ENCODE measurements at regions not wholly inside any gene's neighbourhood (a gene's known extent, or its start where the extent isn't known, plus 50 kb on each side); places are given as distances from the start of the nearest gene placed in this dataset.

GRCh38 chr12:69085852-69086251, 152.9 kb upstream of the CPM start:
- no peak overlapping the region for H3K4me3 ChIP-seq (ENCODE audit: low read length)

GRCh38 chr12:69087986-69088385, 151.4 kb upstream of the CPSF6 start:
- Histone ChIP-seq H3K9ac (ENCODE audit: low read depth, low read length) (no peak overlapping the region), H3K36me3 (ENCODE audit: insufficient read depth, low read length) (no peaks in the 10 kb centered on the region), H3K27me3 (ENCODE audit: control insufficient read depth, insufficient read depth, low read length) (peaks cover 31% of the 10 kb centered on the region), H3K9me3 (replicated peaks; ENCODE audit: low read length) (no peaks in the 10 kb centered on the region), H3K4me1 (ENCODE audit: control insufficient read depth, insufficient read depth, low read length) (no peaks in the 10 kb centered on the region), H3K4me2 (ENCODE audit: low read length) (no peak overlapping the region), H3K4me3 (ENCODE audit: low read length) (no peak overlapping the region)

More at GRCh38 chr12:69085852-69086251, 152.9 kb upstream of the CPM start:
- Histone ChIP-seq H3K36me3 (ENCODE audit: insufficient read depth, low read length) (no peaks in the 10 kb centered on the region), H3K9me3 (replicated peaks; ENCODE audit: low read length) (no peaks in the 10 kb centered on the region), H3K9ac (ENCODE audit: low read depth, low read length) (no peak overlapping the region), H3K27me3 (ENCODE audit: control insufficient read depth, insufficient read depth, low read length) (peaks cover 22% of the 10 kb centered on the region), H3K4me2 (ENCODE audit: low read length) (no peak overlapping the region), H3K4me1 (ENCODE audit: control insufficient read depth, insufficient read depth, low read length) (no peaks in the 10 kb centered on the region)

- no peak overlapping the region for H3K9ac ChIP-seq (ENCODE audit: low read depth, low read length)
- H3K27me3 ChIP-seq (ENCODE audit: control insufficient read depth, insufficient read depth, low read length): peaks cover 35% of the 10 kb centered on the region
- H3K9me3 ChIP-seq (replicated peaks; ENCODE audit: low read length): no peaks in the 10 kb centered on the region
- H3K4me2 ChIP-seq (ENCODE audit: low read length): no peak overlapping the region
- no peak overlapping the region for H3K4me3 ChIP-seq (ENCODE audit: low read length)
- H3K36me3 ChIP-seq (ENCODE audit: insufficient read depth, low read length): no peaks in the 10 kb centered on the region
- no peaks in the 10 kb centered on the region for H3K4me1 ChIP-seq (ENCODE audit: control insufficient read depth, insufficient read depth, low read length)
Observed at GRCh38 chr12:69090722-69091121, 148.6 kb upstream of the CPSF6 start.

- Histone ChIP-seq H3K4me3 (ENCODE audit: low read length) (no peak overlapping the region), H3K36me3 (ENCODE audit: insufficient read depth, low read length) (no peaks in the 10 kb centered on the region), H3K27me3 (ENCODE audit: control insufficient read depth, insufficient read depth, low read length) (peaks cover 40% of the 10 kb centered on the region), H3K4me2 (ENCODE audit: low read length) (no peak overlapping the region), H3K9me3 (replicated peaks; ENCODE audit: low read length) (no peaks in the 10 kb centered on the region), H3K4me1 (ENCODE audit: control insufficient read depth, insufficient read depth, low read length) (no peaks in the 10 kb centered on the region), H3K9ac (ENCODE audit: low read depth, low read length) (no peak overlapping the region)
Observed at GRCh38 chr12:69091442-69092017, 147.8 kb upstream of the CPSF6 start.

- H3K4me2 ChIP-seq (ENCODE audit: low read length): no peak overlapping the region
- H3K36me3 ChIP-seq (ENCODE audit: insufficient read depth, low read length): no peaks in the 10 kb centered on the region
- H3K4me3 ChIP-seq (ENCODE audit: low read length): no peak overlapping the region
- H3K4me1 ChIP-seq (ENCODE audit: control insufficient read depth, insufficient read depth, low read length): no peaks in the 10 kb centered on the region
- no peaks in the 10 kb centered on the region for H3K9me3 ChIP-seq (replicated peaks; ENCODE audit: low read length)
- H3K9ac ChIP-seq (ENCODE audit: low read depth, low read length): no peak overlapping the region
- peaks cover 36% of the 10 kb centered on the region for H3K27me3 ChIP-seq (ENCODE audit: control insufficient read depth, insufficient read depth, low read length)
Observed at GRCh38 chr12:69092137-69092536, 147.2 kb upstream of the CPSF6 start.

DNA sequence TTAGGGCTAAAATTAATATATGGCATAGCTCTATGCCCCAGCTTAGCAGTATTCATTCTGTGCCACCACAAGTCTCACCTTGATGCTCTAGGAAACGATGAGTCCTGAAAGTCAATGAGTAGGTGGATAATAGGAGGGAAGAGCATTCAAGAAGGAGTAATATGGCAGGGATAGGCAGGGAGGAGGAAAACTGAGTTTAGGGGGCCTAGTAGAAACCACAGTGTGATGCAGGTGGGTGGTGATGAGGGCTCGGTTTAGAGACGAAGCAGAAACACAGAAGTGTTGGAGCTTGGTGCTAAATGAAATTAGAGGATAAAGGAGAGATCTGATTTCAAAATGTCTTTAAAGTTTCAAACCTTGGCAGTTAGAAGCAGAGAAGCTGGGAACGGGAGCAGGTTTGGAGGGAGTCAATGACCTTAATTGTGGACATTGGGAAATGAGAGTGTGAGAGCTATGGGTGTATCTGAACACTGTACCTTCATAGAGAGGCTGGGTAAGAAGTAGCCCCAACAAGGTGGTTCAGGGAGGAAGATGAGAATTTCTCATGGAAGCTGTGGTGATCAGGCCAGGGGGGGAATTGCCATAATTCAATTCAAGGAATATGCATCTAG, 144.7 kb upstream of the CPSF6 start:
- no peaks in the 10 kb centered on the region for H3K36me3 ChIP-seq (ENCODE audit: insufficient read depth, low read length)
- no peak overlapping the region for H3K9ac ChIP-seq (ENCODE audit: low read depth, low read length)
- H3K4me1 ChIP-seq (ENCODE audit: control insufficient read depth, insufficient read depth, low read length): no peaks in the 10 kb centered on the region
- H3K27me3 ChIP-seq (ENCODE audit: control insufficient read depth, insufficient read depth, low read length): peaks cover 32% of the 10 kb centered on the region
- no peak overlapping the region for H3K4me2 ChIP-seq (ENCODE audit: low read length)
- no peak overlapping the region for H3K4me3 ChIP-seq (ENCODE audit: low read length)
- no peaks in the 10 kb centered on the region for H3K9me3 ChIP-seq (replicated peaks; ENCODE audit: low read length)

- Histone ChIP-seq H3K9ac (ENCODE audit: low read depth, low read length) (no peak overlapping the region), H3K36me3 (ENCODE audit: insufficient read depth, low read length) (no peaks in the 10 kb centered on the region), H3K9me3 (replicated peaks; ENCODE audit: low read length) (no peaks in the 10 kb centered on the region), H3K4me1 (ENCODE audit: control insufficient read depth, insufficient read depth, low read length) (no peaks in the 10 kb centered on the region), H3K4me2 (ENCODE audit: low read length) (no peak overlapping the region), H3K4me3 (ENCODE audit: low read length) (no peak overlapping the region), H3K27me3 (ENCODE audit: control insufficient read depth, insufficient read depth, low read length) (peaks cover 23% of the 10 kb centered on the region)
Observed at GRCh38 chr12:69095765-69096477, 143.4 kb upstream of the CPSF6 start.

DNA sequence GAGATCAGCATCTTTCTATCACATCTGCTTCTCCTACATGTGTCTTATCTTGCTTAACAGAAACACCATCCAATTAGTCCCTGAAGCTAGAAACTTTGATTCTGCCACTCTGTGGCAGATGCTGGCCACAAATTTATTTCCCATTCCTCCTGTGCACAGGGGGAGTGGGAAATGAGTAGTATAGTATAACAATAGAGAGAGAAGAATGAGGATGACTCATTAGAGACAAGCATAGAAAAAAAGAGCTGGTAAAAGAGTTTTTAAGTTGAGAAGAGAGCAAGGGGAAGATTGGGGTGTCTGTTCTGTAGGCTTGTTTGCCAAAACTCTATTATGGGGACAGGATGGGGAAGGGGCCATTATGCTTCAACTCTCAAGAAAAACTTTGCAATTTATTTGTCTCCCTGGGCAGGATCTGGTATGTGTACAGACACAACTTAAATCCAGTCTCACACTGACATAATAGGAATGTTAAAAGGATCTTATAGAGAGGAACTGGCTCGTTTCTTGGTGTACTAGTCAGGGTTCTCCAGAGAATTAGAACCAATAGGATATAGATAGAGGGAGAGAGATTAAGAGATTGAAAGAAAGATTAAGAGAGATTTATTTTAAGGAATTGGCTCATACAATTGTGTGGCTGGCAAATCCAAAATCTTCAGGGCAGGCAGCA, 142.6 kb upstream of the CPSF6 start:
- Histone ChIP-seq H3K27me3 (ENCODE audit: control insufficient read depth, insufficient read depth, low read length) (peaks cover 15% of the 10 kb centered on the region), H3K9ac (ENCODE audit: low read depth, low read length) (no peak overlapping the region), H3K4me2 (ENCODE audit: low read length) (no peak overlapping the region), H3K4me1 (ENCODE audit: control insufficient read depth, insufficient read depth, low read length) (peaks cover 6% of the 10 kb centered on the region), H3K36me3 (ENCODE audit: insufficient read depth, low read length) (no peaks in the 10 kb centered on the region), H3K9me3 (replicated peaks; ENCODE audit: low read length) (no peaks in the 10 kb centered on the region), H3K4me3 (ENCODE audit: low read length) (no peak overlapping the region)

- Histone ChIP-seq H3K9me3 (replicated peaks; ENCODE audit: low read length) (no peaks in the 10 kb centered on the region), H3K27me3 (ENCODE audit: control insufficient read depth, insufficient read depth, low read length) (peaks cover 13% of the 10 kb centered on the region), H3K4me3 (ENCODE audit: low read length) (no peak overlapping the region)
Observed at GRCh38 chr12:69097619-69098368, 141.6 kb upstream of the CPSF6 start.

DNA sequence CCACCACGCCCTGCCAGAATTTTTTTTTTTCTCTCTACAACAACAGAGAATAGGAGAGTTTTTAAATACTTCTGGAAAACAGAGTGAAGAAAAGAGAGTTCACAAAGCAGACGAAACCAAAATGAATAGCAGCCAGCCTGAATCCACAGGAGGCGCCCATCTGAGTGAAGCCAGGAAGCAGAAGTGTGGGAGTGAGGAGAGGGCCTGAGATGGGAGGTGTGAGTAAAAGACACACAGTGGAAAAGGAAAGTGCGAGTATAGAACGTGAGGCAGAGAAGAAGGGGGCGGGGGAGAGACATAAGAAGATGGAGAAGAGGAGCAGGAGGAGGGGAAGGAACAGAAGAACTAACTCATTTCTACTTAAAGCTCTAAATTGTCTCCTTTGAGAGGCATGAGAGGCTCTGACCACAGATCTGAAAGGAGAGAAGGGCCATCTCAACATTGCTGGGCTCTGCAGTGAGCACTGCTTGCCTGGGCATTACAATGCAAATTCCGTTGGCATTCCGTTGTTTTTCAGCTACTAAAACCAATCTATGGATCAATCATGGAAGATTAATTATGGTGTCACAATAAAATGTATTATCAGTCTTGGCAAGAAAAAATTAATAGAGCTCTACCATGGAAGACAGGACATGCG, 140.1 kb upstream of the CPSF6 start:
- H3K9me3 ChIP-seq (replicated peaks; ENCODE audit: low read length): no peaks in the 10 kb centered on the region
- no peak overlapping the region for H3K4me2 ChIP-seq (ENCODE audit: low read length)
- H3K4me3 ChIP-seq (ENCODE audit: low read length): no peak overlapping the region
- H3K9ac ChIP-seq (ENCODE audit: low read depth, low read length): no peak overlapping the region
- peaks cover 6% of the 10 kb centered on the region for H3K4me1 ChIP-seq (ENCODE audit: control insufficient read depth, insufficient read depth, low read length)
- H3K36me3 ChIP-seq (ENCODE audit: insufficient read depth, low read length): no peaks in the 10 kb centered on the region
- peaks cover 13% of the 10 kb centered on the region for H3K27me3 ChIP-seq (ENCODE audit: control insufficient read depth, insufficient read depth, low read length)

More at GRCh38 chr12:69097619-69098368, 141.6 kb upstream of the CPSF6 start:
- Histone ChIP-seq H3K36me3 (ENCODE audit: insufficient read depth, low read length) (no peaks in the 10 kb centered on the region), H3K4me1 (ENCODE audit: control insufficient read depth, insufficient read depth, low read length) (peaks cover 6% of the 10 kb centered on the region), H3K9ac (ENCODE audit: low read depth, low read length) (no peak overlapping the region), H3K4me2 (ENCODE audit: low read length) (no peak overlapping the region)

GRCh38 chr12:69101505-69101904, 137.9 kb upstream of the CPSF6 start:
- H3K9ac ChIP-seq (ENCODE audit: low read depth, low read length): no peak overlapping the region
- H3K4me1 ChIP-seq (ENCODE audit: control insufficient read depth, insufficient read depth, low read length): peaks cover 6% of the 10 kb centered on the region
- no peak overlapping the region for H3K4me3 ChIP-seq (ENCODE audit: low read length)
- H3K9me3 ChIP-seq (replicated peaks; ENCODE audit: low read length): no peaks in the 10 kb centered on the region
- H3K27me3 ChIP-seq (ENCODE audit: control insufficient read depth, insufficient read depth, low read length): no peaks in the 10 kb centered on the region
- peak overlapping the region; percentile 17 for H3K4me2 ChIP-seq (ENCODE audit: low read length)
- no peaks in the 10 kb centered on the region for H3K36me3 ChIP-seq (ENCODE audit: insufficient read depth, low read length)

Data from skeletal muscle satellite cell (primary cell).